Pancreas (tissue), 10 donors: ENCODE measurements at regions not wholly inside any gene's neighbourhood (a gene's known extent, or its start where the extent isn't known, plus 50 kb on each side); places are given as distances from the start of the nearest gene placed in this dataset.

Experiments used
- ATAC-seq, 4 donors: fragments of 200-7000 bp; cut with Tn5 transposase; one replicate each; pipeline versions ENCODE4 v1.8.0 to v1.9.1; 2020; ENCODE audit warnings: mild to moderate bottlenecking in 4 of 4, moderate library complexity in 4 of 4
- DNase-seq, 6 donors: peaks; one replicate each; pipeline ENCODE4 v3.0.0-alpha.2; 2020
- FAIRE-seq: peaks from 2 replicates; lab custom pipeline; 2012; peaks lifted over from hg19 to GRCh38; lab: Jason Lieb, UNC
- H3K27ac ChIP-seq, 4 donors: fragments of 200-600 bp; sonication (generic); 1 replicate in 3 of 4; 2 replicates in 1 of 4; pipeline versions ENCODE4 v1.5.0 to v1.8.0; 2020
- H3K27me3 ChIP-seq, 4 donors: fragments of 200-600 bp; one replicate each; pipeline ENCODE4 v1.8.0; 2021
- H3K36me3 ChIP-seq, 3 donors: fragments of 200-600 bp; sonication (generic) in 1 of 3; one replicate each; pipeline versions ENCODE4 v1.5.0 to v1.8.0; 2020 to 2021
- H3K4me1 ChIP-seq, 3 donors: fragments of 200-600 bp; one replicate each; pipeline ENCODE4 v1.8.0; 2021
- H3K4me3 ChIP-seq, 4 donors: fragments of 200-600 bp; sonication (generic) in 2 of 4; one replicate each; pipeline versions ENCODE4 v1.5.0 to v1.8.0; 2020 to 2021
- H3K9me3 ChIP-seq, 4 donors: fragments of 200-600 bp; one replicate each; pipeline ENCODE4 v1.8.0; 2021
- WGBS, 2 donors: extraction: QIAGEN DNeasy Blood & Tissue Kit; methylation state at CpG; one replicate each; pipeline ENCODE4 v1.1.7; 2013; 5-methylcytosine and 5-hydroxymethylcytosine counted together
- intact Hi-C, 3 donors: fragments of 100-400 bp; cut with DNase I; formaldehyde crosslinking; loops; one replicate each; pipeline versions ENCODE4 v1.11.1 to v1.14.2; 2022
- TF ChIP-seq, protein P1 (sequence below), 4 donors: fragments of 200-600 bp; sonication (generic) in 3 of 4; IDR thresholded peaks; one replicate each; pipeline versions ENCODE4 v1.5.0 to v1.8.0; 2021; ENCODE audit warnings: antibody characterized with exemption in 4 of 4
- donor health status: healthy with polysubstance abuse.
- donor health status: DM: no; HTN: no; CAD: no; lungs with moderate emphysema.
- donor health status: DM: no; HTN: no; CAD: no.
- donor health status: control.
- donor health status: control.
- donor health status: Bipolar disorder and iron deficiency.
- donor health status: DM: yes; HTN: yes; CAD: no.
- donor health status: DM: no; HTN: no; CAD: no.
- donor health status: DM: no; HTN: no; CAD: no.
- donor health status: DM: yes; HTN: yes; CAD: no.

DNA sequence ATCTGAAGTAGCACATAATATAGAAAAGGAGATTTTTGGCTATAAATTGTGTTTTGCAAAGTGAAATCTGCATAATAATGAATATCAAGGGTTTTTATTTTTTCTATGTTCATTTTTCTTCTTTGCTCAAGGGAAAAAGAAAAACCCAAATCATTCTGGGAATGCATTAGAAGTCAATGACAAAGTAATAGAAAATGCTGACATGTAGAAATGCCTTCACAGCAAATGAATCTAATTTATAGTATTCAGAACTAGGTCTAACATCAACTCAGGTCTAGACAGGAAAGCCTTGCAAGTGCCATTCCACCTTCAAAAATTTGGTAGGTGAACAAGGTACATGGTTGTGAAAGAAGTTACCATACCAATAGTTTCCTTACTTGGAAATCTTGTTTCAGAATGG lies 831.5 kb upstream of the CELF4 start:
- no peak overlapping the region for H3K27ac ChIP-seq
- H3K4me3 ChIP-seq: no peak overlapping the region
- no peaks in the 10 kb centered on the region for H3K27me3 ChIP-seq
- no peak for DNase-seq
- no peak for FAIRE-seq
- no peaks in the 10 kb centered on the region for H3K36me3 ChIP-seq
- H3K9me3 ChIP-seq: no peaks in the 10 kb centered on the region
- no peaks in the 10 kb centered on the region for H3K4me1 ChIP-seq
- ATAC-seq: no peak
- TF ChIP-seq, protein P1, sequence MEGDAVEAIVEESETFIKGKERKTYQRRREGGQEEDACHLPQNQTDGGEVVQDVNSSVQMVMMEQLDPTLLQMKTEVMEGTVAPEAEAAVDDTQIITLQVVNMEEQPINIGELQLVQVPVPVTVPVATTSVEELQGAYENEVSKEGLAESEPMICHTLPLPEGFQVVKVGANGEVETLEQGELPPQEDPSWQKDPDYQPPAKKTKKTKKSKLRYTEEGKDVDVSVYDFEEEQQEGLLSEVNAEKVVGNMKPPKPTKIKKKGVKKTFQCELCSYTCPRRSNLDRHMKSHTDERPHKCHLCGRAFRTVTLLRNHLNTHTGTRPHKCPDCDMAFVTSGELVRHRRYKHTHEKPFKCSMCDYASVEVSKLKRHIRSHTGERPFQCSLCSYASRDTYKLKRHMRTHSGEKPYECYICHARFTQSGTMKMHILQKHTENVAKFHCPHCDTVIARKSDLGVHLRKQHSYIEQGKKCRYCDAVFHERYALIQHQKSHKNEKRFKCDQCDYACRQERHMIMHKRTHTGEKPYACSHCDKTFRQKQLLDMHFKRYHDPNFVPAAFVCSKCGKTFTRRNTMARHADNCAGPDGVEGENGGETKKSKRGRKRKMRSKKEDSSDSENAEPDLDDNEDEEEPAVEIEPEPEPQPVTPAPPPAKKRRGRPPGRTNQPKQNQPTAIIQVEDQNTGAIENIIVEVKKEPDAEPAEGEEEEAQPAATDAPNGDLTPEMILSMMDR (IDR thresholded peaks at IDR 0.05): no peak
- intact Hi-C loops: no loop called here

DNA sequence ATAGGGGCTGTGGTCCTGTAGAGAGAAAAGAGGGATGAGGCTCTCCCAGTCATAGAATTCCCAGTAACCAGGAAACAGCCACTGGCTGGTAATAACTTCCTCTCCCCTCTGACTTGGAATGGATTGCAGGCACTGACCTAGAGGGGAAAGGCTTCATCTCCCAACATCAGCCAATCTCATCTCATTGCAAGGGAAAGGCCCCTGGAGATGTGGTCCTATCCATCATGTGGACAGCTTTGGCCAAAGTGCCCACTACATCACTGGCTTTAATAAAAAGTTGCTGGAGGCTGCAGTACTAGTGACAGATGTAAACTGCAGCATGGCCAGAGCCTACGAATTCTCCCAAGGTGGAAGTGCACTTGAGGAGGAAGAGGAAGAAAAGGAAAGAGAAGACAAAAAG lies 820.5 kb upstream of the CELF4 start:
- 48% methylated on average over 1 of the region's 1 CpG for WGBS, 2 donors

DNA sequence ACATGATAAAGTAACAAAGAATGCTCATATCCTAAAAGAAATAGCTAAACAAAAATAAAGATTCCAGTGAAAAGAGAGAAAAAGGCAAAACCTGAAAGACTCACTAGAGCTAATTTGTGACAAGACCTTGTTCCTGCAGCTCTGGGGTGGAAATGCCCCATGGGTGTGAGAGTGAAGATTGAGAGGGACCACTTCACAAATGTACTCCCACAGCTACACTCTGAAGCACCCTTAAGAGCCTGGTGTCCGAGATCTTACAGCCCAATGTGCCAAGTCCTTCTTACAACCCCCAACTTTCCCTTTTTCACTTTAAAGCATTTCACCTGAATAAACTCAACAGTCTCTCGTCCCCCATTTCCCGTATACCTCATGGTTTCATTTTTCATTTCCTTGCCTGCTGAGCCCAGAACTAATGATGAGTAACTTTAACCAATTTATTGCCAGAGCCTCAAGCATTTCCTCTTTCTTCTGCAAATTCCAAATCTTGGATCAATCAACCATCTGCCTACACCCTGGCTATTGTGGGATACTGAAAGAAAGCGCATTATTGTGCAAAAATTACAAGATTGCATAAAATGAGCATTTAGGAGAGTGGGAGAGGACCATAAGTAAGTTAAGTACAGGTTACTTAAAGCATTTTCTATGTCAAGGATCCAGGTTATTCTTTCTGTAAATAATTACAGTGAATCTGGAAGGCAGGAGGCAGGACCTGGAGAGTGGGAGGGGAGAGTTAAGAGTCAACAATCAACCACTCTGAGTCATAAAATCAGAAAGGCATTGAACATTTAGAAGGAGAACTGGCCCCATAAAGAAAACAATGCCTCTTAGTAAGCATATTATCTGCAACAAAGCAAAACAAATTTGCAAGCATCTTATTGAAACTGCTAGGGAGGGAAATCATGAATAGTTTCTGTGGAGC lies 804.4 kb upstream of the CELF4 start:
- Histone ChIP-seq H3K27me3 (no peaks in the 10 kb centered on the region), H3K27ac (no peak overlapping the region), H3K4me3 (no peak overlapping the region), H3K4me1 (no peaks in the 10 kb centered on the region), H3K9me3 (no peaks in the 10 kb centered on the region), H3K36me3 (no peaks in the 10 kb centered on the region)
- WGBS, 2 donors: 48 to 56% methylated on average over 4 of the region's 4 CpGs
- TF ChIP-seq, protein P1 (IDR thresholded peaks at IDR 0.05): no peak
- no peak for DNase-seq
- FAIRE-seq: no peak
- ATAC-seq: no peak
- intact Hi-C loops: no loop called here

More for the DNA sequence above, 820.5 kb upstream of the CELF4 start:
- H3K4me1 ChIP-seq: no peaks in the 10 kb centered on the region
- H3K36me3 ChIP-seq: no peaks in the 10 kb centered on the region
- no peaks in the 10 kb centered on the region for H3K9me3 ChIP-seq
- TF ChIP-seq, protein P1 (IDR thresholded peaks at IDR 0.05): no peak
- FAIRE-seq: no peak
- intact Hi-C loops: no loop called here
- ATAC-seq: no peak
- no peak overlapping the region for H3K4me3 ChIP-seq
- H3K27ac ChIP-seq: no peak overlapping the region
- DNase-seq: no peak
- no peaks in the 10 kb centered on the region for H3K27me3 ChIP-seq

DNA sequence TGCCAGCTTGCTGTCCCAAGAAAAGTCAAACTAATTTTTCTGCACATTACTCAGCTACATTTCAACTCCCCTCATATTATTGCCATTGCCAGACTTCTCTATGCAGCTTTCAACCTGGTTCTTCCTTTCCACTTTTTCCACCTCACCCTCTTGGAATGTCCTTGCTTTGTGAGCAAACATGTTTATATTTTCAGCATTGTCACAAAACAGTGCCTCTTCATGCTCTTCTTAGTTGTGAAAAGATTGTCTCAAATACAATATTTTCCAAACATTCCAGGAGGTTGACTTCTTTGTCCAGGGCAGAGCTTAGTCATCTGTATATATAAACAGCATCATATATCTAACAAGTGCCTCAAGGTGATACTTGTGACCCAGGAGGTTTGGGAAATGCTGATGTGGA lies 803.3 kb upstream of the CELF4 start:
- TF ChIP-seq, protein P1 (IDR thresholded peaks at IDR 0.05): no peak
- no peaks in the 10 kb centered on the region for H3K4me1 ChIP-seq
- H3K4me3 ChIP-seq: no peak overlapping the region
- no peak for DNase-seq
- no peaks in the 10 kb centered on the region for H3K27me3 ChIP-seq
- intact Hi-C loops: no loop called here
- no peak overlapping the region for H3K27ac ChIP-seq
- no peak for FAIRE-seq
- H3K9me3 ChIP-seq: no peaks in the 10 kb centered on the region
- no peaks in the 10 kb centered on the region for H3K36me3 ChIP-seq
- ATAC-seq: no peak

DNA sequence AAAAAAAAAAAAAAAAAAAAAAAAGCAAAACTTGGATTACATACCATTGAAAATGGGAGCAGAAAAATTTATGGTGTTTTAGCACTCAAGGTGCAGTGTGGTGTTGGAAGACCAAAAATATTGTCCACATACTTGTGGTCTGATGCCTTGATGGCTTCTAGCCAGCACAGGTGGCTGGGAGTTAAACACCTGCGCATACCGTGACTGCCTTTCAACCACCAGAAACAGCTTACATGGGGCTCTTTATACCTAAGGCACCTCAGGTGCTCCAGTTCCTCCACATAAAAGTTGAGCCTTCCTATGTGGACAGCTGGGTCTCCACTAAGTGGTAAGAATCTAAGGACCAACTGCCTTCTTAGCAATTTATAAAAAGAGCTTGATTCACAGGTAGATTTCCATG lies 802.6 kb upstream of the CELF4 start:
- TF ChIP-seq, protein P1 (IDR thresholded peaks at IDR 0.05): no peak
- Histone ChIP-seq H3K4me3 (no peak overlapping the region), H3K27me3 (no peaks in the 10 kb centered on the region), H3K27ac (no peak overlapping the region), H3K9me3 (no peaks in the 10 kb centered on the region), H3K36me3 (no peaks in the 10 kb centered on the region), H3K4me1 (no peaks in the 10 kb centered on the region)
- 45 to 65% methylated on average over 2 of the region's 2 CpGs for WGBS, 2 donors
- intact Hi-C loops: no loop called here
- DNase-seq (peak in 2 of 6 donors; percentile 30 to 38), ATAC-seq (peak in 3 of 4 donors; percentile 58 to 95 (median 95)), FAIRE-seq (no peak)
